OCI-LY7 (cell line): ENCODE measurements at regions not wholly inside any gene's neighbourhood (a gene's known extent, or its start where the extent isn't known, plus 50 kb on each side); places are given as distances from the start of the nearest gene placed in this dataset.

ENCODE experiments used
- BruUV-seq: library from RNA; stranded (reverse); fragments of 400-500 nt; replicated peaks from 2 replicates; lab custom pipeline; 2021; lab: Mats Ljungman, UMichigan
- CTCF ChIA-PET: fragments of 300-600 bp; sonication (Branson Sonifier 250); formaldehyde crosslinking; loops from one replicate; lab custom pipeline; 2022; ENCODE audit warnings: antibody characterized with exemption; ENCODE audit not compliant: unreplicated experiment; lab: Charles Lee
- POLR2A ChIA-PET: fragments of 300-600 bp; sonication (Branson Sonifier 250); formaldehyde crosslinking; loops from one replicate; lab custom pipeline; 2022; ENCODE audit warnings: antibody characterized with exemption; lab: Charles Lee
- DNase-seq: peaks from one replicate; pipeline ENCODE4 v3.0.0-alpha.2; 2015; ENCODE audit warnings: low spot score
- H2AFZ ChIP-seq: fragments of 200-600 bp; sonication (generic), shearing (Covaris generic); 2 replicates; pipeline ENCODE4 v1.6.1; 2014; ENCODE audit warnings: mild to moderate bottlenecking, antibody characterized with exemption, low read length, moderate library complexity
- H3K27ac ChIP-seq: fragments of 200-600 bp; sonication (generic); 2 replicates; pipeline ENCODE4 v1.5.1; 2014; ENCODE audit warnings: mixed run types, low read depth, mild to moderate bottlenecking, moderate library complexity, low read length, inconsistent platforms; ENCODE audit not compliant: poor library complexity, severe bottlenecking
- H3K36me3 ChIP-seq: fragments of 200-600 bp; sonication (generic); 2 replicates; pipeline ENCODE4 v1.6.1; 2014; ENCODE audit warnings: mild to moderate bottlenecking, antibody characterized with exemption, low read length, moderate library complexity, mixed read lengths; ENCODE audit not compliant: insufficient read depth
- H3K4me1 ChIP-seq: fragments of 200-600 bp; sonication (generic); 2 replicates; pipeline ENCODE4 v1.5.1; 2014; ENCODE audit warnings: mild to moderate bottlenecking, low read length; ENCODE audit not compliant: insufficient read depth, poor library complexity, severe bottlenecking
- H3K4me2 ChIP-seq: fragments of 200-600 bp; sonication (generic); 2 replicates; pipeline ENCODE4 v1.6.1; 2014; ENCODE audit warnings: mild to moderate bottlenecking, low read length
- H3K4me3 ChIP-seq: fragments of 200-600 bp; sonication (generic); 2 replicates; pipeline ENCODE4 v1.5.1; 2014; ENCODE audit warnings: mild to moderate bottlenecking, low read depth, low read length; ENCODE audit not compliant: poor library complexity, severe bottlenecking
- H3K79me2 ChIP-seq: fragments of 200-600 bp; sonication (generic); 2 replicates; pipeline ENCODE4 v1.6.1; 2016; ENCODE audit warnings: low read depth, mild to moderate bottlenecking, low read length, moderate library complexity, mixed read lengths; ENCODE audit not compliant: insufficient read depth
- H3K9me2 ChIP-seq: fragments of 200-600 bp; sonication (generic); 2 replicates; pipeline ENCODE4 v1.6.1; 2016; ENCODE audit warnings: mild to moderate bottlenecking, low read length, mixed read lengths; ENCODE audit not compliant: insufficient read depth
- H3K9me3 ChIP-seq: fragments of 200-600 bp; sonication (generic); 2 replicates; pipeline ENCODE4 v1.6.1; 2014; ENCODE audit warnings: mild to moderate bottlenecking, mixed run types, low read length, mixed read lengths
- H4K20me1 ChIP-seq: fragments of 200-600 bp; sonication (generic); 2 replicates; pipeline ENCODE4 v1.6.1; 2014; ENCODE audit warnings: mild to moderate bottlenecking, antibody characterized with exemption, low read length, moderate library complexity, mixed read lengths; ENCODE audit not compliant: insufficient read depth
- EZH2phosphoT487 ChIP-seq: fragments of 200-600 bp; sonication (generic); IDR thresholded peaks from 2 replicates; pipeline ENCODE4 v1.6.1; 2018; ENCODE audit warnings: low read depth, borderline replicate concordance, mild to moderate bottlenecking, mixed run types, antibody characterized with exemption, low read length, moderate library complexity, mixed read lengths
- intact Hi-C: fragments of 100-400 bp; cut with micrococcal nuclease; formaldehyde crosslinking; loops from one replicate; pipeline ENCODE4 v1.10.0; 2022; ENCODE audit not compliant: unreplicated experiment
- TF ChIP-seq, protein P1 (sequence below): fragments of 200-600 bp; sonication (generic); conservative IDR thresholded peaks from 2 replicates; pipeline ENCODE4 v1.5.1; 2014; ENCODE audit warnings: mild to moderate bottlenecking, antibody characterized with exemption, low read length, moderate library complexity, mixed read lengths

DNA sequence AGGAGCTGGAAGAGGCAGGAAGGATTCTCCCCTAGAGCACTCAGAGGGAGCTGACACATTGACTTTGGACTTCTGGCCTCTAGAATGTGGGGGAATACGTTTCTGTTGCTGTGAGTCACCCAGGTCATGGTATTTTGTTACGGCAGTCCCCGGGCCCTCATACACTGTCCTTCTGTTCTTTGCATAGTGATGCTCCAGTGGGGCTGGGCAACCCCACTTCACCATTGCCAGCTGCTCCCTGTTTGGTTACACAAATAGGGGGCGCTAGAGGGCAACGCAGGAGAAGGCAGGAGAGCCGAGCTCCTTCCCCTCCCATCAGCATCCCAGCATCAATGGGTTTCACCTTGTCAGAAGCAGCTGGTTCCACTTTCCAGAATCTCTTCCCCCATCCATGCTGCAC, 257.7 kb upstream of the FOXF1 start:
- no peaks in the 10 kb centered on the region for H3K4me1 ChIP-seq
- H3K9me2 ChIP-seq, result no peaks in the 10 kb centered on the region
- ChIA-PET CTCF (no interaction called here), POLR2A (interaction anchor here (0.7 kb wide), 1 partner anchor 236 kb away, joined by 3 read pairs; no protein-coding TSS in a partner anchor)
- no TSS peak for BruUV-seq
- H3K36me3 ChIP-seq, result no peaks in the 10 kb centered on the region
- H3K27ac ChIP-seq, result no peak overlapping the region
- H3K4me2 ChIP-seq, result no peak overlapping the region
- no peaks in the 10 kb centered on the region for H4K20me1 ChIP-seq
- H2AFZ ChIP-seq, result no peak overlapping the region
- TF ChIP-seq, protein P1, sequence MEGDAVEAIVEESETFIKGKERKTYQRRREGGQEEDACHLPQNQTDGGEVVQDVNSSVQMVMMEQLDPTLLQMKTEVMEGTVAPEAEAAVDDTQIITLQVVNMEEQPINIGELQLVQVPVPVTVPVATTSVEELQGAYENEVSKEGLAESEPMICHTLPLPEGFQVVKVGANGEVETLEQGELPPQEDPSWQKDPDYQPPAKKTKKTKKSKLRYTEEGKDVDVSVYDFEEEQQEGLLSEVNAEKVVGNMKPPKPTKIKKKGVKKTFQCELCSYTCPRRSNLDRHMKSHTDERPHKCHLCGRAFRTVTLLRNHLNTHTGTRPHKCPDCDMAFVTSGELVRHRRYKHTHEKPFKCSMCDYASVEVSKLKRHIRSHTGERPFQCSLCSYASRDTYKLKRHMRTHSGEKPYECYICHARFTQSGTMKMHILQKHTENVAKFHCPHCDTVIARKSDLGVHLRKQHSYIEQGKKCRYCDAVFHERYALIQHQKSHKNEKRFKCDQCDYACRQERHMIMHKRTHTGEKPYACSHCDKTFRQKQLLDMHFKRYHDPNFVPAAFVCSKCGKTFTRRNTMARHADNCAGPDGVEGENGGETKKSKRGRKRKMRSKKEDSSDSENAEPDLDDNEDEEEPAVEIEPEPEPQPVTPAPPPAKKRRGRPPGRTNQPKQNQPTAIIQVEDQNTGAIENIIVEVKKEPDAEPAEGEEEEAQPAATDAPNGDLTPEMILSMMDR, result peak; percentile 61
- no peak for TF ChIP-seq EZH2phosphoT487
- H3K79me2 ChIP-seq, result no peaks in the 10 kb centered on the region
- no peak overlapping the region for H3K4me3 ChIP-seq
- peak; percentile 3 for DNase-seq
- no peaks in the 10 kb centered on the region for H3K9me3 ChIP-seq
- intact Hi-C loops, result no loop called here

DNA sequence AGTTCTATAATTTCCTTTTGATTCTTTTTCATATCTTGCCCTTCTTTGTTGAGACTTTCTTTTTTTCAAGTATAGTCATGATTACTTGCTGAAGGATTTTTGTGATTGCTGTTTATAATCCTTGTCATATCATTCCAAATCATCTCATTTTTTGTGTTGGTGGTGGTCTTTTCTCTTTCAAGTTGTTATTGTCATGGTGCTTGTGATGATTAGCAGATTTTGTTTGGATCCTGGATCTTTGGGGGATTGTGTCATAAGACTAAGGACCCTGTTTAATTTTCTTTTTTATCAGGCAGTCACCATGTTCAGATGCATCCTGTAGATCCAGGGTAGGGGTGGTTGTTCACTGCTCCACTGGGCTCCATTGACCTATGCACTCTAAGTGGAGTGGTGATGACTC, 254.4 kb upstream of the FOXF1 start:
- BruUV-seq, result no TSS peak
- no peak for DNase-seq
- TF ChIP-seq EZH2phosphoT487, result no peak
- TF ChIP-seq, protein P1, result no peak
- Histone ChIP-seq H3K36me3 (no peaks in the 10 kb centered on the region), H3K4me1 (no peaks in the 10 kb centered on the region), H3K79me2 (no peaks in the 10 kb centered on the region), H3K4me3 (no peak overlapping the region), H2AFZ (no peak overlapping the region), H4K20me1 (no peaks in the 10 kb centered on the region), H3K9me2 (no peaks in the 10 kb centered on the region), H3K27ac (no peak overlapping the region), H3K4me2 (no peak overlapping the region), H3K9me3 (no peaks in the 10 kb centered on the region)
- ChIA-PET CTCF (no interaction called here), POLR2A (no interaction called here)
- intact Hi-C loops, result no loop called here

DNA sequence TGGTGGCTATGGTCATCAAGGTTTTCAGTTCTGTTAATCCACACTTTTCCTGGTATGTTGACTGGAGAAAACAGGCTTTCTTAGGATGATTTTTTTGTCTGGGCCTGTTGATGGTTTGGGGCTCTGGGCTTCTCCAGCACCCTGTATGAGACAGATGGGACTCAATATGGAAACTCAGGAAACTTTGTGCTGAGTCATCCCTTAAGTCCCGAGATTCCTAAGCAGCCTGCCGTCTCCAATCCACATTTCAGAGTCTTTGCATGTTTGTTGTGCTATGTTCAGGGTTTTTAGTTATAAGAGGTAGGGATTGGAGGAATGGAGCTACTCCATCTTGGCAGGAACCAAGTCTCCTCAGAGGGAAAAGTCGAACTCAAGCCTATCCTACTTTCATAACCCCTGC, 253.3 kb upstream of the FOXF1 start:
- H3K4me1 ChIP-seq, result no peaks in the 10 kb centered on the region
- no peak overlapping the region for H3K27ac ChIP-seq
- H3K9me2 ChIP-seq, result no peaks in the 10 kb centered on the region
- H3K36me3 ChIP-seq, result no peaks in the 10 kb centered on the region
- H3K79me2 ChIP-seq, result no peaks in the 10 kb centered on the region
- intact Hi-C loops, result no loop called here
- no peak overlapping the region for H2AFZ ChIP-seq
- ChIA-PET CTCF (no interaction called here), POLR2A (no interaction called here)
- DNase-seq, result no peak
- no peak for TF ChIP-seq EZH2phosphoT487
- TF ChIP-seq, protein P1, result no peak
- no peak overlapping the region for H3K4me2 ChIP-seq
- no peaks in the 10 kb centered on the region for H4K20me1 ChIP-seq
- peaks cover 9% of the 10 kb centered on the region; the same call in 1 of the 2 replicates for H3K9me3 ChIP-seq
- H3K4me3 ChIP-seq, result no peak overlapping the region
- BruUV-seq, result no TSS peak
